ENCODE measurements at regions not wholly inside any gene's neighbourhood (a gene's known extent, or its start where the extent isn't known, plus 50 kb on each side); places are given as distances from the start of the nearest gene placed in this dataset.

DNA sequence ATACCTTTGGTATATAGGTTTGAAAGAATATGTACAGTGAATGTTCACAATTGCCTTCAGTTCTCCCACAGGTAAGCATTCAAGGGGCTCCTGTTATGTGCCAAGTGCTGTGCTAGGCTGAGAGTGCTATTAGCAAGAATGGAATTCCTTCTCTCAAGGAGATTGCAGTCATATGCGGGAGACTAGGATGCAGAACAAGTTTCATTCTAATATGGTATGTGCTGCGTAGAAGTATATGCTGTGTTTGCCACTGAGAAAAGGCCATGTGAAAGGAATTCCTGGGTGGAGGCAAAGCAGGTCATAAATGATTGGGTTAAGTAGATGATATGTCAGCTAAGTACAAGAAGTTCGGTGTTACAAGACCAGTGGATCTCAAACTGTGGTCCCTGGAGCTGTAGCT lies 303.0 kb downstream of the GPATCH2 start:
- H3K36me3 ChIP-seq (ENCODE audit: control insufficient read depth in 1 of 2, insufficient read depth in 2 of 2, low read length in 1 of 2), result no peaks in the 10 kb centered on the region
- intact Hi-C loops (cut with DNase I), result no loop called here
- no peak for ATAC-seq (ENCODE audit: low FRiP score)
- no peak overlapping the region for H3K4me3 ChIP-seq (ENCODE audit: low read length in 2 of 2)
- WGBS, 2 donors, result 90 to 93% methylated on average over 3 of the region's 3 CpGs
- H3K27me3 ChIP-seq (ENCODE audit: control insufficient read depth in 1 of 2, insufficient read depth in 2 of 2, low read length in 1 of 2), result no peaks in the 10 kb centered on the region
- peaks cover 3 to 7% of the 10 kb centered on the region in 2 donors for H3K4me1 ChIP-seq (ENCODE audit: control insufficient read depth in 1 of 2, insufficient read depth in 2 of 2, low read length in 2 of 2)
- H3K27ac ChIP-seq (ENCODE audit: low read depth in 1 of 2, low read length in 2 of 2), result no peak overlapping the region
- no peak for DNase-seq
- no peaks in the 10 kb centered on the region for H3K9me3 ChIP-seq (ENCODE audit: control insufficient read depth, low read length)

DNA sequence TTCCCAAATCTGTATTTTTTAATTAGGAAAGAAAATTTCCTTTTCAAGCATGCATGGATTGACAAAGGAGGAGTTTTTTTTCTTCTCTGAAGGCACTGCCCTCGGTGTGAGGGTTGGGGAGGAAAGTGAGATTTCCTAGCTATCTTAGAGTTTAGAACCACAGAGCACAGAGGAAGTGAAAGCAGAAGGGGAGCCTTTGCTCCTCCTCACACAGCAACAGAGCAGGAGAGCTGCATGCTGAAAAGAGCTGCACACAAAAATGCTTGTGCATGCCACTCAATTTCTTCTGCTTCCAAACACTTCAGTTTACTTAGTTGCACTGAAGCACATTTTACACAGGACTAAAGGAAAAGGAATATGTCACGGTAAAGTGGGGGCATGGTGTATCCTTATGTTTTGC lies 308.1 kb downstream of the GPATCH2 start:
- H3K4me3 ChIP-seq (ENCODE audit: low read length in 2 of 2), result no peak overlapping the region
- no peaks in the 10 kb centered on the region for H3K36me3 ChIP-seq (ENCODE audit: control insufficient read depth in 1 of 2, insufficient read depth in 2 of 2, low read length in 1 of 2)
- 75 to 77% methylated on average over 2 of the region's 2 CpGs for WGBS, 2 donors
- no peaks in the 10 kb centered on the region for H3K9me3 ChIP-seq (ENCODE audit: control insufficient read depth, low read length)
- H3K27me3 ChIP-seq (ENCODE audit: control insufficient read depth in 1 of 2, insufficient read depth in 2 of 2, low read length in 1 of 2), result no peaks in the 10 kb centered on the region
- DNase-seq, result no peak
- H3K27ac ChIP-seq (ENCODE audit: low read depth in 1 of 2, low read length in 2 of 2), result no peak overlapping the region
- intact Hi-C loops (cut with DNase I), result no loop called here
- no peaks in the 10 kb centered on the region for H3K4me1 ChIP-seq (ENCODE audit: control insufficient read depth in 1 of 2, insufficient read depth in 2 of 2, low read length in 2 of 2)
- ATAC-seq (ENCODE audit: low FRiP score), result no peak

DNA sequence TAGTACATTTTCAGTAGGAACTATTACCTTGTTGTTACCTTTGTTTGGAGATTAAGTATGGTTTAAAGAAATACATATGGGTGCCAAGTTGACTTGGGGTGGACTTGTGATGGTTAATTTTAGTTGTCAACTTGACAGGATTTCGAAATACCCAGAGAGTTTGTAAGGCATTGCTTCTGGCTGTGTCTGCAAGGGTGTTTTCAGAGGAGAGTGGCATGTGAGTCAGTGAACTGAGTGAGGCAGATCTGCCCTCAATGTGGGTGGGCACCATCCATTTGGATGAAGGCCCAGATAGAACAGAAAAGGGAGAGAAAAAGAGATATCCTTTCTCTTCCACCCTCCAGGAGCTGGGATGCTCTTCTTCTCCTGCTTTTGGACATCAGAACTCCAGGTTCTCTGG lies 315.5 kb downstream of the GPATCH2 start:
- H3K36me3 ChIP-seq (ENCODE audit: control insufficient read depth in 1 of 2, insufficient read depth in 2 of 2, low read length in 1 of 2), result no peaks in the 10 kb centered on the region
- 51 to 65% methylated on average over 1 of the region's 1 CpG for WGBS, 2 donors
- no peak overlapping the region for H3K27ac ChIP-seq (ENCODE audit: low read depth in 1 of 2, low read length in 2 of 2)

DNA sequence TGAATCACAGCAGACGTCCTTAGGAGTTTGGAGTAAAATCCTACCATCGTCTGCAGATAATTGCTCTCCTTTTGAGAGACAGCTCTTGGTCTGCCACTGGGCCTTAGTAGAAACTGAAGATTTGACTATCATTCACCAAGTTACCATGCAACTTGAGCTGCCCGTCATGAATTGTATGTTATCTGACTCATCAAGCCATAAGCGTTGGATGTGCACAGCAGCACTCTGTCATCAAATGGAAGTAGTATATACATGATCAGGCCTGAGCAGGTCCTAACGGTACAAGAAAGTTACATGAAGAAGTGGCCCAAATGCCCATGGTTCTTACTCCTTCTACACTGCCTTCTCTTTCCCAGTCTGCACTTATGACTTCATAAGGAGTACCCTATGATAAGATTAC lies 317.8 kb downstream of the GPATCH2 start:
- no peak for ATAC-seq (ENCODE audit: low FRiP score)
- H3K4me1 ChIP-seq (ENCODE audit: control insufficient read depth in 1 of 2, insufficient read depth in 2 of 2, low read length in 2 of 2), result no peaks in the 10 kb centered on the region
- no peak overlapping the region for H3K27ac ChIP-seq (ENCODE audit: low read depth in 1 of 2, low read length in 2 of 2)
- DNase-seq, result no peak
- intact Hi-C loops (cut with DNase I), result no loop called here
- H3K9me3 ChIP-seq (ENCODE audit: control insufficient read depth, low read length), result peaks cover 2% of the 10 kb centered on the region
- H3K4me3 ChIP-seq (ENCODE audit: low read length in 2 of 2), result no peak overlapping the region
- no peaks in the 10 kb centered on the region for H3K36me3 ChIP-seq (ENCODE audit: control insufficient read depth in 1 of 2, insufficient read depth in 2 of 2, low read length in 1 of 2)
- no peaks in the 10 kb centered on the region for H3K27me3 ChIP-seq (ENCODE audit: control insufficient read depth in 1 of 2, insufficient read depth in 2 of 2, low read length in 1 of 2)
- WGBS, 2 donors, result 93 to 96% methylated on average over 5 of the region's 5 CpGs

More for the DNA sequence above, 315.5 kb downstream of the GPATCH2 start:
- no peak overlapping the region for H3K4me3 ChIP-seq (ENCODE audit: low read length in 2 of 2)
- no peaks in the 10 kb centered on the region for H3K4me1 ChIP-seq (ENCODE audit: control insufficient read depth in 1 of 2, insufficient read depth in 2 of 2, low read length in 2 of 2)
- no peaks in the 10 kb centered on the region for H3K27me3 ChIP-seq (ENCODE audit: control insufficient read depth in 1 of 2, insufficient read depth in 2 of 2, low read length in 1 of 2)
- no peaks in the 10 kb centered on the region for H3K9me3 ChIP-seq (ENCODE audit: control insufficient read depth, low read length)
- DNase-seq (no peak), ATAC-seq (ENCODE audit: low FRiP score) (no peak)
- intact Hi-C loops (cut with DNase I), result no loop called here

DNA sequence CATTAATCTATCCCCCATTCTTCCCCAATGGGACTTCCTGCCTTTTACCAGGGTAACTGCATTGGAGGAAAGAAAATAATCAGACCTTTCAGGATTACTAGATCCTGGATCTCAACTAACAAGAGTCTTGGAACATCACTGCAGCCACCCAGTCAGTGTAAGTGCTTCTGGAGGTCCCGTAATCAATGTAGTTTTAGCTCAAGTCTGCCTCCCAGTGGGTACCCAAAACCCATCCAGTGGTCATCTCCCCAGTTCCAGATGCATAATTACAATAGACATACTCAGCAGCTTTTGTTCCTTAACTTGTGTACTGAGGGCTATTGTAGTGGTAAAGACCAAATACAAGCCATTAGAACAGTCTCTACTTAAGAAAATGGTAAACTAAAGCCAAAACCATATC lies 319.1 kb downstream of the GPATCH2 start:
- H3K9me3 ChIP-seq (ENCODE audit: control insufficient read depth, low read length), result peaks cover 2% of the 10 kb centered on the region
- H3K36me3 ChIP-seq (ENCODE audit: control insufficient read depth in 1 of 2, insufficient read depth in 2 of 2, low read length in 1 of 2), result no peaks in the 10 kb centered on the region
- ATAC-seq (ENCODE audit: low FRiP score), result no peak
- no peaks in the 10 kb centered on the region for H3K4me1 ChIP-seq (ENCODE audit: control insufficient read depth in 1 of 2, insufficient read depth in 2 of 2, low read length in 2 of 2)
- 69 to 81% methylated on average over 1 of the region's 1 CpG for WGBS, 2 donors
- no peak overlapping the region for H3K27ac ChIP-seq (ENCODE audit: low read depth in 1 of 2, low read length in 2 of 2)
- intact Hi-C loops (cut with DNase I), result no loop called here
- no peaks in the 10 kb centered on the region for H3K27me3 ChIP-seq (ENCODE audit: control insufficient read depth in 1 of 2, insufficient read depth in 2 of 2, low read length in 1 of 2)
- DNase-seq, result no peak
- no peak overlapping the region for H3K4me3 ChIP-seq (ENCODE audit: low read length in 2 of 2)

DNA sequence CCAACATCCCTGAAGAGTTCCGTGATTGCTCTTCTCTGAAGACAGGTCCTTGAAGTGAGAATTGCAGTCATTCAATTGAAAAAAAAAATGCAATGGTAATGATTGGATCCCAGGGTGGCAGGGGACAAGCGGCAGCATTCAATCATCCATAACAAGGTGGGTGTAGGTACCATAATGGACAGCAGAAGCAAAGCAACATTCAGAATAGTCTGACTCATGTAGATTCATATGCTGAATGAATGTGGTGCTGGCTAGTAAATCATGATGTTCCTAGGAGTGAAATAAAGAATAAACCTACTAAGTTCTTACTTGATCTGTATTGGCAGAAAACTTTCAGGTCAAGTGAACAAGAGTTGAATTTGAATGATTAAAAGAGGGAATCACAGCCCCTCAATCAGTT lies 319.6 kb downstream of the GPATCH2 start:
- H3K4me3 ChIP-seq (ENCODE audit: low read length in 2 of 2), result no peak overlapping the region
- no peak for ATAC-seq (ENCODE audit: low FRiP score)
- WGBS, 2 donors, result 92 to 94% methylated on average over 2 of the region's 2 CpGs
- H3K9me3 ChIP-seq (ENCODE audit: control insufficient read depth, low read length), result peaks cover 2% of the 10 kb centered on the region
- no peaks in the 10 kb centered on the region for H3K36me3 ChIP-seq (ENCODE audit: control insufficient read depth in 1 of 2, insufficient read depth in 2 of 2, low read length in 1 of 2)
- intact Hi-C loops (cut with DNase I), result no loop called here
- H3K27me3 ChIP-seq (ENCODE audit: control insufficient read depth in 1 of 2, insufficient read depth in 2 of 2, low read length in 1 of 2), result no peaks in the 10 kb centered on the region
- no peaks in the 10 kb centered on the region for H3K4me1 ChIP-seq (ENCODE audit: control insufficient read depth in 1 of 2, insufficient read depth in 2 of 2, low read length in 2 of 2)
- H3K27ac ChIP-seq (ENCODE audit: low read depth in 1 of 2, low read length in 2 of 2), result no peak overlapping the region
- no peak for DNase-seq

DNA sequence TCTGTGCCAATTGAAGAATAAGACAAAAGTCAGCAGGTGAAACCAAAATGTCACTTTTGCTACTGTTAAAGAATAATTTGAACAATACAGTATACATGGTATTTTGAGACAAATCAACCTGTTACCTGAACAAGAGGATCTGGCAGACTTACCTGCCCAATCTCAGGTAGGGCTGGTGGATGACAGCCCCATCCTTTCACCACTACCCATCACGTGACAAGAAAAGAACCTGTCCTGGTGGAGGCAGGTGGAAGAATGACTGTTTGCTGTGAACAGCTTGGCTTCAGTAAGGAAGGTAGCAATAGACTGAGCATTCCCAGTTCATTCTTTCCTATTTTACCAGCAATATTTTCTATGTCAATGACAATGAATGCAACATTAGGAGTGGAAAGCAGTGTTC lies 349.6 kb downstream of the GPATCH2 start:
- intact Hi-C loops (cut with DNase I), result no loop called here
- no peak overlapping the region for H3K4me3 ChIP-seq (ENCODE audit: low read length in 2 of 2)
- H3K9me3 ChIP-seq (ENCODE audit: control insufficient read depth, low read length), result no peaks in the 10 kb centered on the region
- DNase-seq (no peak), ATAC-seq (ENCODE audit: low FRiP score) (no peak)
- H3K27ac ChIP-seq (ENCODE audit: low read depth in 1 of 2, low read length in 2 of 2), result no peak overlapping the region
- H3K27me3 ChIP-seq (ENCODE audit: control insufficient read depth in 1 of 2, insufficient read depth in 2 of 2, low read length in 1 of 2), result no peaks in the 10 kb centered on the region
- no peaks in the 10 kb centered on the region for H3K4me1 ChIP-seq (ENCODE audit: control insufficient read depth in 1 of 2, insufficient read depth in 2 of 2, low read length in 2 of 2)
- H3K36me3 ChIP-seq (ENCODE audit: control insufficient read depth in 1 of 2, insufficient read depth in 2 of 2, low read length in 1 of 2), result no peaks in the 10 kb centered on the region
- 74 to 79% methylated on average over 1 of the region's 1 CpG for WGBS, 2 donors

DNA sequence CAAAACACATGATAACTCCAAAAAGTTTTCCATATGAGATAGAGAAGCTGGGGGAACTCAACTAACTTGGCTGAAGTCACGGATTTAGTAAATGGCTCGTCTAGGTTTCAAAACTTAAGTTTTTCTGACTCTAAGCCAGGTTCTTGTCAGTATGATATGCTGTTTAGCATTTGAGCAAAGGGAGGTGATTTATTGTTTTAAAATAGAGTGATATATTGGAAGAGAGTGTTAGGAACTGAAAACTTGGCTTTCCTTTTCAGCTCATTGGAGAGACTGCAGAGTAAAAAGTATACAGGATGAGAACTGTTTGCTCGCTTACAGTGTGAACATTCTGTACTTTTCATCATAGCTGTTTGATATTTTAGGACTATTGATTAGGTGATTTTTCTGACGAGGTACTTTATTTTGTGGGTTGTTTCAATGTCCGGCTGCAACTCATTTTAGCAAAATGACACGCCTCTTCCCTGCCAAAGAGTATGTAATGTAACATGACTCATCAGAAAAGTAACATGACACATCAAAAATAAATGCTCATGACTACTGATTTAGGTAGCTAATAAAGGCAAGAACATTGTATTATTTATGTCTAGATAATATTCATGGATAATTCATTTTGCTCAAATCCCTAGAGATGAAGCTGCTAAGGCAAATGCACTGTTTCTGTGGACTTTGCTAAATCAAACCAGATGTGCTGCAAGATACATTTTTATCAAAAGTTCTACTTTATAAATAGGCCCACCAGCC lies 355.1 kb downstream of the GPATCH2 start:
- intact Hi-C loops (cut with DNase I), result no loop called here
- no peak for ATAC-seq (ENCODE audit: low FRiP score)
- Histone ChIP-seq H3K9me3 (ENCODE audit: control insufficient read depth, low read length) (no peaks in the 10 kb centered on the region), H3K27me3 (ENCODE audit: control insufficient read depth in 1 of 2, insufficient read depth in 2 of 2, low read length in 1 of 2) (no peaks in the 10 kb centered on the region), H3K27ac (ENCODE audit: low read depth in 1 of 2, low read length in 2 of 2) (peak overlapping the region in 1 of 2 donors; percentile 36), H3K4me3 (ENCODE audit: low read length in 2 of 2) (peak overlapping the region in 1 of 2 donors; percentile 34), H3K36me3 (ENCODE audit: control insufficient read depth in 1 of 2, insufficient read depth in 2 of 2, low read length in 1 of 2) (no peaks in the 10 kb centered on the region), H3K4me1 (ENCODE audit: control insufficient read depth in 1 of 2, insufficient read depth in 2 of 2, low read length in 2 of 2) (peaks cover 0 to 5% of the 10 kb centered on the region in 2 donors)
- WGBS, 2 donors, result 6 to 9% methylated on average over 6 of the region's 6 CpGs
- no peak for DNase-seq

DNA sequence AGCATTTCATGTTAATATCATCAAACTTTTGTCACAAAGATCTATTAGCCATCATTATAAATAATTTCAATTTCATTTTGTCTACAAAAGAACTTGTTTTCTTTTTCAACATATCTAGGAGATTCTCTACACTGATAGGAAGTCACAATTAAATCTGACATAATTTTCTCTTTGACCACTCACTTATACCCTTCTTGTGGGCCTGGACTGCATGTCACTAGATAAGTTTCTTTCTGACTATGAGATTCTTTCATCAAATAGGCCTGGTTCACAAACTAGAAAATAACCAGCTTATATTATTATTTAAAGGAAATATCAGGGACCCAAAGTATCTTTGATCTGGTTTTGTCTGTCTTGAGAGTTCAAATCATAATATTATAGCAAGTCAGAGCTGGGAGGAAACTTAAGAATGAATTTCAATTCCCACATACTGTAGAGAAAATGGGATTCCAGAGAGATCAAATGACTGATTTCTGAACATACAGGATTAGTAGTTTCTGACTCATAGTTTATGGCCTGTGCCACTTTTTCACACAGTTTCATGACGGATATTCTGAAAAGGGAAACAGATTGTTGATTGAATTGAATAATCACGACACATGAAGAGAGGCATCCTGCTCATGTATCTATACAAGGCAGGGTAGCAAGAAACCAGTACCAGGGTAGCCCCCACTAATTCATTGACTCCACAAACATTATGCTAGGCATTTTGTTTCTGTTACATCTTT lies 355.8 kb downstream of the GPATCH2 start:
- no peaks in the 10 kb centered on the region for H3K27me3 ChIP-seq (ENCODE audit: control insufficient read depth in 1 of 2, insufficient read depth in 2 of 2, low read length in 1 of 2)
- 7 to 11% methylated on average over 2 of the region's 2 CpGs for whole genome bisulfite sequencing, 2 donors
- H3K9me3 ChIP-seq (ENCODE audit: control insufficient read depth, low read length), result no peaks in the 10 kb centered on the region
- H3K27ac ChIP-seq (ENCODE audit: low read depth in 1 of 2, low read length in 2 of 2), result no peak overlapping the region
- intact Hi-C loops (cut with DNase I), result no loop called here
- DNase-seq (no peak), ATAC-seq (ENCODE audit: low FRiP score) (no peak)
- peaks cover 0 to 5% of the 10 kb centered on the region in 2 donors for H3K4me1 ChIP-seq (ENCODE audit: control insufficient read depth in 1 of 2, insufficient read depth in 2 of 2, low read length in 2 of 2)
- no peaks in the 10 kb centered on the region for H3K36me3 ChIP-seq (ENCODE audit: control insufficient read depth in 1 of 2, insufficient read depth in 2 of 2, low read length in 1 of 2)
- no peak overlapping the region for H3K4me3 ChIP-seq (ENCODE audit: low read length in 2 of 2)

All from aorta (tissue), 5 donors.